Chondrocyte (in vitro differentiated cells): ENCODE measurements at regions not wholly inside any gene's neighbourhood (a gene's known extent, or its start where the extent isn't known, plus 50 kb on each side); places are given as distances from the start of the nearest gene placed in this dataset.

Experiments
- DNase-seq: peaks from one replicate; pipeline ENCODE4 v3.0.0; 2021; ENCODE audit warnings: mixed read lengths, low spot score
- H3K27ac Mint-ChIP-seq: one replicate; pipeline ENCODE4 v1.8.0; 2021; ENCODE audit warnings: mild to moderate bottlenecking, moderate library complexity, mixed read lengths; ENCODE audit not compliant: unreplicated experiment
- H3K27me3 Mint-ChIP-seq: 2 replicates; pipeline ENCODE4 v1.8.0; 2021; ENCODE audit warnings: low read depth, mixed read lengths
- H3K36me3 Mint-ChIP-seq: 2 replicates; pipeline ENCODE4 v1.8.0; 2021; ENCODE audit warnings: low read depth, mixed read lengths
- H3K4me1 Mint-ChIP-seq: 2 replicates; pipeline ENCODE4 v1.8.0; 2021; ENCODE audit warnings: low read depth, mild to moderate bottlenecking, mixed read lengths
- H3K4me3 Mint-ChIP-seq: one replicate; pipeline ENCODE4 v1.8.0; 2021; ENCODE audit warnings: mild to moderate bottlenecking, moderate library complexity, mixed read lengths; ENCODE audit not compliant: unreplicated experiment
- H3K9me3 Mint-ChIP-seq: 2 replicates; pipeline ENCODE4 v1.8.0; 2021; ENCODE audit warnings: low read depth, mixed read lengths
- CTCF ChIP-seq: fragments of 200-600 bp; sonication (generic); IDR thresholded peaks from 2 replicates; pipeline ENCODE4 v1.5.0; 2021; ENCODE audit warnings: antibody characterized with exemption, mild to moderate bottlenecking, moderate library complexity

- H3K4me1 Mint-ChIP-seq, result peaks cover 26% of the 10 kb centered on the region
- TF ChIP-seq CTCF, result no peak
- H3K27me3 Mint-ChIP-seq, result no peaks in the 10 kb centered on the region
- DNase-seq, result no peak
- no peak overlapping the region for H3K27ac Mint-ChIP-seq
- no peaks in the 10 kb centered on the region for H3K36me3 Mint-ChIP-seq
- no peak overlapping the region for H3K4me3 Mint-ChIP-seq
- no peaks in the 10 kb centered on the region for H3K9me3 Mint-ChIP-seq
Observed at GRCh38 chr9:79481846-79482477, 89.8 kb upstream of the TLE4 start.

- H3K27me3 Mint-ChIP-seq, result no peaks in the 10 kb centered on the region
Observed at GRCh38 chr9:79485258-79485657, 86.5 kb upstream of the TLE4 start.

GRCh38 chr9:79489261-79490000 lies 82.3 kb upstream of the TLE4 start:
- peaks cover 29% of the 10 kb centered on the region for H3K4me1 Mint-ChIP-seq

More at GRCh38 chr9:79485258-79485657, 86.5 kb upstream of the TLE4 start:
- Mint-ChIP-seq H3K27ac (no peak overlapping the region), H3K4me3 (no peak overlapping the region), H3K4me1 (peaks cover 28% of the 10 kb centered on the region), H3K9me3 (no peaks in the 10 kb centered on the region), H3K36me3 (no peaks in the 10 kb centered on the region)
- no peak for TF ChIP-seq CTCF
- no peak for DNase-seq

GRCh38 chr9:79490657-79491248 lies 81.0 kb upstream of the TLE4 start:
- Mint-ChIP-seq H3K9me3 (peaks cover 8% of the 10 kb centered on the region), H3K27me3 (no peaks in the 10 kb centered on the region), H3K27ac (no peak overlapping the region), H3K36me3 (peaks cover 2% of the 10 kb centered on the region), H3K4me1 (peaks cover 29% of the 10 kb centered on the region), H3K4me3 (no peak overlapping the region)
- DNase-seq, result no peak
- TF ChIP-seq CTCF, result no peak

More at GRCh38 chr9:79489261-79490000, 82.3 kb upstream of the TLE4 start:
- no peaks in the 10 kb centered on the region for H3K27me3 Mint-ChIP-seq
- no peak for DNase-seq
- peaks cover 8% of the 10 kb centered on the region for H3K9me3 Mint-ChIP-seq
- TF ChIP-seq CTCF, result no peak
- no peak overlapping the region for H3K4me3 Mint-ChIP-seq
- peak overlapping the region; percentile 68 for H3K27ac Mint-ChIP-seq
- peaks cover 2% of the 10 kb centered on the region for H3K36me3 Mint-ChIP-seq
